OCI-M1 (cell line): ENCODE measurements at regions not wholly inside any gene's neighbourhood (a gene's known extent, or its start where the extent isn't known, plus 50 kb on each side); places are given as distances from the start of the nearest gene placed in this dataset.
A peak's percentile ranks its signal among the peaks of the same experiment; 100 is the strongest.
"Not testable (repeated sequence)": the region's sequence is repeated elsewhere in the genome, so short reads cannot be mapped to it uniquely, and the experiment has no call there.

Source experiments
- DNase-seq: peaks from one replicate; lab custom pipeline; 2025; lab: John Stamatoyannopoulos, UW

DNA sequence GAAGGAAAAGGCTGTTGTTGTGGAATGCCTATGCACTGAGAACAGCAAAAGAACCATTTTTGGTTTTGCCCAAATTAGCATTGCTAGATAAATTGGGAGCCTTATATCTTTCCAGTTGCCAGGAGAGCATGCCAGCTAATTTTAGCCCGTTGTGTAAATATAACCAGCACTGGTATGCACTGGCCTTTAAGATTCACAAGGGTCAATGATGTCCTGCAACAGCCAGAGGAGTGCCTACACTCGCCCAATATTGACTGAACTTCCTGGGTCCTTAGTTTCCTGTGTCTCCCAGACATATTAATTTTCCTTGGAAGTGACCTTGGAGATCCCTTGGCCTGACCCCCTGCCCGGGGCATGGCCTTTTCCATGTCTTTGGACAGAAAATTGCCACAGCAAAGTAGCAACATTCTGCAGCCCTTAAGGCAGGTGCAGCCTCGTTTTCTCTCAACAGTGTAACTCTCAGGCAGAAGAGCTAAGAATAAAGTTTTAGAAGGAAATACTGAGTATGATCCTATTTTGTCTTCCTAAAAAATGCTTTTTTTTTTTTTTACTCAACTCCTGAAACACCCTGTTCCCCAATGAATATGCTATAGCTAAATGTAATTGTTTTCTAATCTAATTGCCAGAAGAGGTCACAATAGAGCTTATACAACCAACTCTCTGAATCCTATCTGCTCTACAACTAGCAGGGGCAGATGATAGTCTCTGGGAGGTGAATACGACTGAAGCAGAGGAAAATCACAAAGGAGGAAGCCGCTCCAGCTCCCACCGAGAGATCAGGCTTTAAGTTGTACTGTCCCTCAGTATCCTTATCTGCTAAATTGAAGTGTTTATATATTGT lies 131.9 kb upstream of the PCGF5 start:
- peak; percentile 88 for DNase-seq

DNA sequence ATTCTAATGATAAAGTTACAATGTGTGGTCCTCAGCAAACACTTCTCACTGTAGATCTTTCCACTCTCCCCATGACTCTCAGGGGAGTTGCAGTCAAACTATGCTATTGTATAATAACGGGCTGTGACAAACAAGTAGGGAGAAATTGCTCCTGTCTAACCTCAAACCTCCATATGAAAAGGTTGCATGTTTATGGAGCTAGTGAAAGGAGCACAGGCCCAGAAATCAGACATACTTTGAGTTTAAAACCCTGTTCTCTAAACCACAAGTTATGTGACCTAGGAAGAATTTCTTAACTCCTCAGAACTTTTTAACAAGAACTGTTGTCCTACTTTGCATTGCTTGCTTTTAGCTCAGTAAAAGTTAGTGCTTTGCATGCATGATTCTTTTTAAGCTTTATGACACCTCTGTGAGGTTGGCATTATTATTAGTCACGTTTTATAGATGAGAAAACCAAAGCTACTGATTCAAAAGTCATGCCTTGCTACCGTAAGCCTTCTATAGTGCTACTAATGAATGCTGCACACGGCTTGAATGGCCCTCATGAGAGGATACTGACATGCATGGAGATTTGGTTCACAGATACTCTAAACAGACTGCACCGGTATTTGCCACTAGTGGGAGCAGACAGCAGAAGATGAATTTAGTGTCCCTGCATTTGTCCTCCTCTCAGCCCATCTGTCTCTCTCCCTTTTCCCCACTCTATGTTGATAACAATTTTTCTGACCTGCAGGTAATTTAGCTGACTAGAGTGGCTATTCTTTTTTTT lies 129.5 kb upstream of the PCGF5 start:
- peak; percentile 31 for DNase-seq

DNA sequence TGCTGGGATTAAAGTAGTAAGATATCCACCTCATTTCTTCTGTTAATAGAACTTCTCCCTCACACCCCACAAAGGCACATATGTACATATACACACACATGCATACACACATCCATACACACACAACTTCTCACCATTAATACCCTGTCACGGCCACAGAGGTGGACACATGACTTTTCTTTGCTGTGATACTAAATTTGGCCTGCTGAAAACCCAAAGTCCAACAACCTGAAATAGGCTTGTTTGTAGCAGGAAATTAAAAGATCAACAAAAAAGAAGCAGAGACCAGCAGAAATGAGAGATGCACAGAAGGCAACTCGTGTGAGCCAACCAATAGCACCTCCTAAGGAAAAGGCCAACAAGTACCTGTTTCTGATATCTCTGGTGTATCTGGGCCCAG lies 128.7 kb upstream of the PCGF5 start:
- no peak for DNase-seq

DNA sequence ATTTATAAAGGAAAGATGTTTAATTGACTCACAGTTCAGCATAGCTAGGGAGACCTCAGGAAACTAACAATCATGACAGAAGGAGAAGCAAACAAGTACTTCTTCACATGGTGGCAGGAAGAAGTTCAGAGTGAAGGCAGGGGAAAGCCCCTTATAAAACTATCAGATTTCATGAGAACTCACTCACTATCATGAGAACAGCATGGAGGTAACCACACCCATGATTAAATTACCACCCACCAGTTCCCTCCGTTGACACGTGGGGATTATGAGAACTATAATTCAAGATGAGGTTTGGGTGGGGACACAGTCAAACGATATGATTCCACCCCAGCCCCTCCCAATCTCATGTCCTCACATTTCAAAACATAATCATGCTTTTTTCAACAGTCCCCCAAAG lies 124.2 kb upstream of the PCGF5 start:
- DNase-seq, result peak; percentile 32

DNA sequence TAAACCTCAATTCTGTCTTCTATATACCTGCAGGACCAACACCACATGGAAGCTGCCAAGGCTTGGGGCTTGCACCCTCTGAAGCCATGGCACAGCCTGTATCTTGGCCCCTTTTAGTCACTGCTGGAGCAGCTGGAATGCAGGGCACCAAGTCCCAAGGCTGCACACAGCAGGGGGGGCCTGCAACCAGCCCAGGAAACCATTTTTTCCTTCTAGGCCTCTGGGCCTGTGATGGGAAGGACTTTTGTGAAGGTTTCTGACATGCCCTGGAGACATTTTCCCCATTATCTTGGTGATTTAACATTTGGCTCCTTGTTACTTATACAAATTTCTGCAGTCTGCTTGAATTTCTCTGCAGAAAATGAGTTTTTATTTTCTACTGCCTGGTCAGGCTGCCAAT lies 123.2 kb upstream of the PCGF5 start:
- no peak for DNase-seq

DNA sequence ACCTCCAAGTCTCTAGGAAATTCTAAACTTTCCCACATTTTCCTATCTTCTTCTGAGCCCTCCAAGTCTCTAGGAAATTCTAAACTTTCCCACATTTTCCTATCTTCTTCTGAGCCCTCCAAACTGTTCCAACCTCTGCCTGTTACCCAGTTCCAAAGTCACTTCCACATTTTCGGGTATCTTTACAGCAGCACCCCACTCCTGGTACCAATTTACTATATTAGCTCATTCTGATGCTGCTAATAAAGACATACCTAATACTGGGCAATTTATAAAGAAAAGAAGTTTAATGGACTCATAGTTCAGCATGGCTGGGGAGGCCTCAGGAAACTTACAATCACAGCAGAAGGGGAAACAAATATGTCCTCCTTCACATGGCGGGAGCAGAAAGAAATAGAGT lies 122.4 kb upstream of the PCGF5 start:
- not testable (repeated sequence) for DNase-seq

DNA sequence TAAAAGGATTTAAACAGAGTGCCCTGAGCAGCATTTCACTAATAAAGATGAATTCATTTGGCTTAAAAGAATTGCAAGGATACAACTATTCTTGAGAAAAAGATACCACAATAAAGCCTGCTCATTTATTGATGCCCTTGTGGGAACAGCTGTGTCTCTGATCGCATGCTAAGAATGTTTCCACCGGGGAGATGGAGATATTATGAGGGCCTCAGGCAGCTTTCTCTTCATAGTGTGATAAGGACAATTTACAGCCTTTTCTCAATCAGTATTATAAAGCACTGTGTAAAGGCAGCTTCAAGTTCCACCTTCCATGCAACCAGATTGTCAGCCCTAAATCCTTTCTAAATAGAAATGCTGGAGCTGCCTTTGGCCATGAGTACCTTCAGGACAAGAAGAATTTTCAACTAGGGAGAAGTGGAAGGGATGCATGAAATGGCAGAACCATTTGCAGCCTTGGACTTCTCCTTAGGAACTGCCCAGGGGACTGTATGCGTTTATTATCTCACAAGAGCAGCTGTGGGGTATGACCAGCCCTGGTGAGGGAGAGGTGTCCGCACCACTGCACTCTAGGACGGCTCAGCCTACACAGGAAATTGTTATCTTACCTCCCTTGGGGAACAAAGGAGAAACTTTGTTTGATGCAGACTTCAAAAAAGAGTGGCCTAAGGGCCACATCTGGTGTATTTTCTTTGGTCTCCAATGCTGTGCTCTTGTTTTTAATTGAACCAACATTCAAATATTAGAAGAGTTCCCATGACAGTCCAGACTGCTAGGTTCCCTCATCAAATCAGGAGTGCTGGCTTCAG lies 116.9 kb upstream of the PCGF5 start:
- DNase-seq, result peak; percentile 96

DNA sequence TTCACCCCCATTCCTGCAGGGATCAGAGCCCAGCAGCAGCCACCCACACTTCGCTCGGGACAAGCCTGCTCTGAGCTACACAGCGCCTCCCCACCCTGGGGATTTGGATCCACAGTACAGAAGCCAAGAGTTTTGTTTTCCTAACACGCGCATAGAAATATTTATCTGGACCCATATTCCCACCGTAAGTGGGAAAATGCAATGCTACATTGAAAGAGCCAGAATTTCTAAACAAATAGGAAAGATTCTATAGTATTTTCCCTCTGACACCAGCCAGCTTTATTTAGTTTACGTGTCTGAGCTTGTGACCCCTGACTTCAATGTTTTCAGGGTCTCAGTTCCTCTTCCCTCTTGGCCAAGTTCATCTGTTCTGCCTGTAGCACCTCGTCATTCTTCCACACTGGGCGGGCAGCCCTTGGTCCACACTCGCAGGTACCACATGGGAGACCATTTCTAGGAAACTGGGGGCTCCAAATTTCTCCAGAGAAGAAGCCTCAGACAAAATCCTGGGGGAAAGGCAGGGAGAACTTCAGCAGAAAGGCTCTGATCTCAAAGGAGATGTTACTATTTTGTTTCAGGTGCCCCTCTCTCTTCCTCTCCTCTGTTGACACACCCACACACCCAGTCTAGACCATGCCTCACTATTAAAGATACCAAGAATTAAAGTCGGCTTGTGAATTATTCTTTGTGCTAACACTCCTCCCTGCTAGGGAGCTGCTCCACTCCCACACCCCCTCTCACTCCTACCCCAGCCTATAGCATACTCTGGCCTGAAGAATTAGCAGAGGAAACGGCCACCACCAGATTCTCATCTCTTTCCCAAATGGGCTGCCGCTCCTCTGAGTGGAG lies 116.0 kb upstream of the PCGF5 start:
- peak; percentile 51 for DNase-seq

DNA sequence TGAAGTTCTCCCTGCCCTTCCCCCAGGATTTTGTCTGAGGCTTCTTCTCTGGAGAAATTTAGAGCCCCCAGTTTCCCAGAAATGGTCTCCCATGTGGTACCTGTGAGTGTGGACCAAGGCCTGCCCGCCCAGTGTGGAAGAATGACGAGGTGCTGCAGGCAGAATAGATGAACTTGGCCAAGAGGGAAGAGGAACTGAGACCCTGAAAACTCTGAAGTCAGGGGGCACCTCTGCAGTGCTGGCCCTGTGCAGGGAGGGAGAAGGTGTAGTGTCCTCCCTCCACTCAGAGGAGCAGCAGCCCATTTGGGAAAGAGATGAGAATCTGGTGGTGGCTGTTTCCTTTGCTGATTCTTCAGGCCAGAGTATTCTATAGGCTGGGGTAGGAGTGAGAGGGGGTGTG lies 115.2 kb upstream of the PCGF5 start:
- DNase-seq, result no peak

DNA sequence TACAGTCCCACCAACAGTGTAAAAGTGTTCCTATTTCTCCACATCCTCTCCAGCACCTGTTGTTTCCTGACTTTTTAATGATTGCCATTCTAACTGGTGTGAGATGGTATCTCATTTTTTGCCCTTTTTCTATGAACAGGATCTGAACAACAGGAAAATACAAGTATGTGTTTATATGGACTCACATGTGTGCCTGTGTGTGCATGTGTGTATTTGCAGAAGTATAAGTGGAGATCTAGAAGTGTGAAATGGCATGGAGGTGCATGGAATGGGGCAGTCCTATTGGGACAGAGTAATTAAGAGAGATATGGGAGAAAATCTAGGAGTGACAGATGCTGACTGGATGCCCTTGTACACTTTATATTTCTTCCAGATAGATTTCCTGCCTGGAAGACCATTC lies 111.6 kb upstream of the PCGF5 start:
- no peak for DNase-seq

DNA sequence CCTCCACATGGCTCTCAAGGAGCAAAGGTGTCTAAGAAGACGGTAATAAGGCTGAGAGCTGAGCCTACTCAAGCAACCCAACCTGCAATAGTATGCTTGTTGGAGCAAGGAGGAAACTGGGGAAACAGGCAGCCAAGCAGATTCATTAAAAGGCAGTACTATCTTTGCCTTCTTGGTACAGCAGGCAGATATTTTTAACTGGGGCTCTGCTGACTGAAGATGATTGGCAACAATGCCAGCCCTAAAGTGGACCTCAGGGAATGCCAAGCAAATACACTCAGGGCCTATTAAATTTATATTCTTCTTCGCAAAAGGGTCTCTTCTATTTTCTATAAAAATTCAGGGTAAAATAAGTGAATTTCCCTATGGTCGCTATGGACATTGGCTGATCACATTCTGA lies 109.4 kb upstream of the PCGF5 start:
- no peak for DNase-seq

DNA sequence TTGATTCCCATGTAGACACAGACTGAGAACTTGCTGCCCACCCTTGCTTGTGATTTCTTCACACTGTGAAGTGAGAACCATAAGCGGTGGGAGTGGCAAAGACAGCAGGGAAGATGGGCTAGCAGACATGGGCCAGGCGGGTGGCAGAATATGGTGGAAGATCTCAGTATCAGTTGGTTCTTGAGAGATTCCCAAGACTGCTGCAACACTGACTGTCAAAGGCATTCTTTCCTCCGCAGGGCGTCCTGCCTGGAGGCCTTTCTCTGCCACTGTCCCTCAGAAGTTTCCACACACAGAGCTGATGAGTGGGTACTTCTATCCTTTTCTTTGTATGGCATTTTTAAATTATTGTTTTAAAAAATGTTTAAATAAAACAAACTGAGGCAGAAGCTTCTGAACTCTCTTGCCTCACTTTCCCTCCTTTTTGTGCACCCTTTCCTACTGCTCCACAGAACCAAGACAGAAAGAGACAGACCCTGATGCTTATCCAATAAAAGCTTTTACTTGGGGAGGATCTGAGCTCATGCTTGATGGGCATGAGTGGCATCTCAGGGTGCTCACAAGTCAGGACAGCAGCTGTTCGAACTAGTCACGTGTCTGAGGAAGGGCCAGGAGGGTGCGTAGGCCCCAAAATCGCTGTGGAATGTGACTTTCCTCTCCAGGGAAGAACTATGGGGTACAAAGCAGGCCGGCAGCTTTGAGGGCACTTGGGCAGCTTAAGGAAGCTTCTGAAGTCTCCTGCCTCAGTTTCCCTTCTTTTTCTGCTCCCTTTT lies 104.7 kb upstream of the PCGF5 start:
- DNase-seq, result no peak

DNA sequence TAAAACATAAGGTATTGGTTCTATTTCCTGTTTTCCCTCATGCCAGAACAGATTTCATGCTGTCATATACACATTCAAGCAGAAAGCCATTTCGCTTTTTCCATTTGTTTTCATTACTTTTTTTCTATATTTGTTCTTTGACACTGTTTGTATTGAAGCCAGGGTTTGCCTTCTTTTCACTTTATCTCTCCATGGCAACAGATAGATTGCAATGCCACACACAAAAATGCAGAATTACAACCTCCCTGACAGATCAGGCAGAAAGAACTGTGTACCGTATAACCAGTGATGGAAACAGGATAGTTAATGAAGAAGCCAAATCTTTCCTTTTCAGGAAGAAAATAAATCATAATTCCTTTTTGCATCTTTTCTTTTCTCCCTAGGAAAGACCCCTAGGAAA lies 103.0 kb upstream of the PCGF5 start:
- no peak for DNase-seq

DNA sequence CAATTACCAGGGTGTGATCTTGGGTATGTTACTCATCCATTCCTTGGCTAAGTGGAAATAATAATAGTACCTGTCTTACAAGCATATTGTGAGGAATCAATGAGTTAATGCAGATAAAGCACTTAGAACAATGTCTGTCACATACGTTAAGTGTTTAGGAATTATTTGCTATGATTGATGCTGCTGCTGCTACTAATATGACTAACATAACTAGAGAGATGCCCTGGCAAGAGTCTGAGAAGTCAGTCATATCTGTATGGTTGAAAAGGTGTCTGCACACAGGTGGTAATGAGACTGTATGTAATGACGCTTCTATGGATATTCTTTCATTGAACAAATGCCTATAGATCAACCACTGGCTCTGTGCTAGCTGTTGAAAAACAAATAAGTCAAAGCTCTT lies 100.1 kb upstream of the PCGF5 start:
- DNase-seq, result no peak

DNA sequence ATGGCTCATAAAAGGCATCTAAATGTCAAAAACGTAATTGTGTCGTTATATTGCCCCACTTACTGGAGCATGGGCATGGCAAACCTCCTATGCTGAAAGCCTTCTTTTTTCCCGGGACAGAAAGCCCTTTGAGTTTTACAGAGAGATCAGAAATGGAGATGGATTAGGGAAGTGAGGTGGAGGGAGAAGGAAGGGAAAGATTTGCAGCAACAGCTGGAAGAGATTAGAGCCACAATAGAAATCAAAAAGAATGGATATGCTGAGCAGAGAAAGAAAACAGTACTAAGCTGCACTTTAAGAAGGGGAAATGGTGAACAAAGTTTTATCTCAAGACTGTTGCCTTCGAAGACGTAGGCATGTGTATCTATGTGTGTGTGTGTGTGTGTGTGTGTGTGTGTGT lies 97.2 kb upstream of the PCGF5 start:
- DNase-seq, result no peak

DNA sequence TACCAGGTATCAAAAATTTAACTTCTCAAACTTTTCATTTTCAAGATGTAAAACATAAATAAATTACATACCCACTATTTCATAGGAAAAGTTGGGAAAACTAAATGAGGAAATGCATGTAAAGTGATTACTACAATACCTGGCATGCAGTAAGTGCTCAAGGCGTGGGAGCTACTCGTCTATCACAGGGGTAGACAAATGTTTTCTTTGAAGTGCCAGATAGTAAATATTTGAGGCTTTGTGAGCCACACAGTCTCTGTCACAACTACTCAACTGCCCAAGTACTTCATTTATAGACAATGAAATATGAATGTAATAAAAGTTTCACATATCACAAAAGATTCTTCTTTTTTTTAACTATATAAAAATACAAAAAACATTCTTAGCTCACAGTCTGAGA lies 96.4 kb upstream of the PCGF5 start:
- DNase-seq, result no peak

DNA sequence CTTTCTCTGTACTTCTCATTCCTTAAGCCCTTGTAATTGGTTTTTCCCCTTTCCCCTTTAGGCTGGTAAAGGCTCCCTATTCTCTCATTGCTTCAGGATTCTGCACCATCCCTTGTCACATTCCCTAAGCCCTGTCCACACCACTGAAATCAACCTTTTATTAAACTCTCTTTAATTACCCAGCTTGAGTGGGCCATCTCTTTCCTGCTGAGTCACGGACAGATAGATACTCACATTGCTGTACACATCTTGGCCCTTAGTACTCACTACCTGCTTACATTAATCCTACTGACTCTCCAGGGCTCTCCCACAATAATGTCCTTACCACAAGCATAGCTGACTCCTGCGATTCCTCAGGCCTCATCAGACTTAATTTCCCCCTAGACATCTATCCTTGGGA lies 94.0 kb upstream of the PCGF5 start:
- no peak for DNase-seq

DNA sequence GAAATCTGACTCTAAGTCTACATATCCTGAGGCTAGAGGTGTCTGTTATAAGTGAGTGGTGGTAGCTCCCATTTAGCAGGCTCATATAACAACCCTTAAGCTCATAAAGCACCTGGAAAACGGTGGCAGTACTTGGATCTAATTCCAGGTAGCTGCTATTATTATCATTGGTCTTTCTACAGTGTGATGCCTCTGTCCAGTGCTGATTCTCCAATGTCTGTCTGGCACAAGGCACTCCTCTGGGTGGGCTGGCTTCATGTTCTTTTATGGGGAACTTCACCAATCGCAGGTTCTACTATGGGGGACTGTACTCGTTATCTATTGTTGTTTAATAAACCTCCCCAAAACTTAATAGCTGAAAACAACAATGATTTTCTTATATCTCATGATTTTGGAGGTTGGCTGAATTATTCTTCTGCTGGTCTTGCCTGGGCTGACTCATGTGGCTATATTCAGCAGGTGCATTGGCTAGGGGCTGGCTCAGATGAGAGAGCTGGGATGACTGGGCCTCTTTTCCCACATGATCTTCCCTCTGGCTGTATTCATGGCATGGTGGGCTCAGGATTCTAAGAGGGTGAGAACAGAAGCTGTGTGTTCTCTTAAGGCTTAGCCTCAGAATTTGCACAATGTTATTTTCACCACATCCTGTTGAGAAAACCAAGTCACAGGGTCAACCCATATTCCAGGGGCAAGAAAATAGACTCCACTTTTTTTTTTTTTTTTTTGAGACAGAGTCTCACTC lies 93.0 kb upstream of the PCGF5 start:
- DNase-seq, result no peak

DNA sequence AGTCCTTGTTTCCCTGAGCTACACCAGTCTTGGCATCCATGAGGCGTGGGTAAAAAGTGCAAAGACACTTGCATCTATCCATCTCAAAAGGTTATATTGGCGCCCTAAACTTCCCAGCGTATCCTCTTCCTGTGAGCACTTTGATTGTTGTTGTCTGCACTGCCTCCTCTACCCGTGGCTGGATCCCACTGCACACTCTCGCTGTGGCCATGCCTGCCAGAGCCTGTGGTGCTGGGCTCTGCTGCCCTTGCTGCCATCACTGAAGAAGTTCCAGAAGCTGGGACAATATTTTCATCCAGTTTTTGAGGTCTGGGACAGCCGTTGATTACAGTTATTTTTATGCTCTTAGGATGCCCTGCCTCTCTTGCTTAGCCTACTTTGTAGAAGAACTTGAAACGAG lies 85.3 kb upstream of the PCGF5 start:
- no peak for DNase-seq

DNA sequence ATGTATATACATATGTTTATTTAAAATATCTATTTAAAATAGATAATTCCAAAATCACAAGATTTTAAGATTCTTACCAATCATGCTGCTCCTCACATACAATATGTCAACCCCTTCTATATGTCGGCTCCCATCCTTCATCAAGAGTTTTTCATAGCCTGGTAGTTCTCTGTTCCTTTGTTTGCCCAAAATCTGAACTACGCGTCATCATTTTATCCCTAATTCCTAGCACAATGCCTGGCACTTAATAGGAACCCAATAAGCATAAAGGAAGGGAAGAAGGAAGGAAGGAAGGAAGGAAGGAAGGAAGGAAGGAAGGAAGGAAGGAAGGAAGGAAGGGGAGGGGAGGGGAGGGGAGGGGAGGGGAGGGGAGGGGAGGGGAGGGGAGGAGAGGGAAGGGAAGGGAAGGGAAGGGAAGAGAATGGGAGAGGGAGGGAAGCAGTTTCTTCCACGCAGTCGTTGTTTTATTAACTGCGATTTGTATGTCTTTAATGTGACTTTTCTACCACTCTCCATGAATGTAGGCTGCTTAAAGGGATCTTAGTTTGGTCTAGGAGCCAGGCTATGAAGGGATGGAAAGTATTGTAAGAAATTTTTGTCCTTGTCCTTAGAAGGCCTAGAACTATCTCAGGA lies 83.3 kb upstream of the PCGF5 start:
- DNase-seq, result no peak
